Brain microvascular endothelial cell (primary cell): ENCODE measurements at regions not wholly inside any gene's neighbourhood (a gene's known extent, or its start where the extent isn't known, plus 50 kb on each side); places are given as distances from the start of the nearest gene placed in this dataset.

Experiments used
- DNase-seq: peaks from one replicate; pipeline ENCODE4 v3.0.0-alpha.2; 2020
- H3K27ac ChIP-seq: fragments of 250-450 bp; sonication (Bioruptor Pico); 2 replicates; pipeline ENCODE4 v1.5.1; 2020; ENCODE audit warnings: mild to moderate bottlenecking, moderate library complexity
- H3K27me3 ChIP-seq: fragments of 250-450 bp; sonication (Bioruptor Pico); replicated peaks from 2 replicates; pipeline ENCODE4 v1.5.1; 2020; ENCODE audit warnings: mild to moderate bottlenecking
- H3K36me3 ChIP-seq: fragments of 250-450 bp; sonication (Bioruptor Pico); replicated peaks from 2 replicates; pipeline ENCODE4 v1.5.1; 2020; ENCODE audit warnings: mild to moderate bottlenecking
- H3K4me3 ChIP-seq: 2 replicates; pipeline ENCODE4 v1.5.1; 2011; ENCODE audit warnings: low read depth, mild to moderate bottlenecking, control low read depth, low read length, moderate library complexity
- in situ Hi-C: cut with HindIII; loops from 2 replicates; pipeline ENCODE4 v1.10.0; 2017; ENCODE audit warnings: low sequenced_read_pairs, low pct_ligation_motif_present
- TF ChIP-seq, protein P1 (sequence below): IDR thresholded peaks from 2 replicates; pipeline ENCODE4 v1.5.1; 2011; ENCODE audit warnings: low read depth, mild to moderate bottlenecking, moderate library complexity, low read length, control low read depth, inconsistent platforms; ENCODE audit errors: missing control alignments

GRCh38 chr6:82419132-82419581, 55.5 kb downstream of the TPBG start:
- Histone ChIP-seq H3K27ac (no peak overlapping the region), H3K36me3 (no peaks in the 10 kb centered on the region), H3K4me3 (no peak overlapping the region), H3K27me3 (no peaks in the 10 kb centered on the region)
- no peak for DNase-seq
- in situ Hi-C loops = no loop called here
- TF ChIP-seq, protein P1, sequence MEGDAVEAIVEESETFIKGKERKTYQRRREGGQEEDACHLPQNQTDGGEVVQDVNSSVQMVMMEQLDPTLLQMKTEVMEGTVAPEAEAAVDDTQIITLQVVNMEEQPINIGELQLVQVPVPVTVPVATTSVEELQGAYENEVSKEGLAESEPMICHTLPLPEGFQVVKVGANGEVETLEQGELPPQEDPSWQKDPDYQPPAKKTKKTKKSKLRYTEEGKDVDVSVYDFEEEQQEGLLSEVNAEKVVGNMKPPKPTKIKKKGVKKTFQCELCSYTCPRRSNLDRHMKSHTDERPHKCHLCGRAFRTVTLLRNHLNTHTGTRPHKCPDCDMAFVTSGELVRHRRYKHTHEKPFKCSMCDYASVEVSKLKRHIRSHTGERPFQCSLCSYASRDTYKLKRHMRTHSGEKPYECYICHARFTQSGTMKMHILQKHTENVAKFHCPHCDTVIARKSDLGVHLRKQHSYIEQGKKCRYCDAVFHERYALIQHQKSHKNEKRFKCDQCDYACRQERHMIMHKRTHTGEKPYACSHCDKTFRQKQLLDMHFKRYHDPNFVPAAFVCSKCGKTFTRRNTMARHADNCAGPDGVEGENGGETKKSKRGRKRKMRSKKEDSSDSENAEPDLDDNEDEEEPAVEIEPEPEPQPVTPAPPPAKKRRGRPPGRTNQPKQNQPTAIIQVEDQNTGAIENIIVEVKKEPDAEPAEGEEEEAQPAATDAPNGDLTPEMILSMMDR = no peak

- Histone ChIP-seq H3K27ac (no peak overlapping the region), H3K4me3 (no peak overlapping the region), H3K27me3 (no peaks in the 10 kb centered on the region), H3K36me3 (no peaks in the 10 kb centered on the region)
- TF ChIP-seq, protein P1 = no peak
- in situ Hi-C loops = no loop called here
- no peak for DNase-seq
Measured at GRCh38 chr6:82419859-82420258, 56.2 kb downstream of the TPBG start.

GRCh38 chr6:82430611-82431010, 67.0 kb downstream of the TPBG start:
- no peak for DNase-seq
- in situ Hi-C loops = no loop called here
- no peak overlapping the region for H3K4me3 ChIP-seq
- H3K36me3 ChIP-seq = no peaks in the 10 kb centered on the region
- H3K27me3 ChIP-seq = no peaks in the 10 kb centered on the region
- no peak overlapping the region for H3K27ac ChIP-seq
- TF ChIP-seq, protein P1 = no peak

DNA sequence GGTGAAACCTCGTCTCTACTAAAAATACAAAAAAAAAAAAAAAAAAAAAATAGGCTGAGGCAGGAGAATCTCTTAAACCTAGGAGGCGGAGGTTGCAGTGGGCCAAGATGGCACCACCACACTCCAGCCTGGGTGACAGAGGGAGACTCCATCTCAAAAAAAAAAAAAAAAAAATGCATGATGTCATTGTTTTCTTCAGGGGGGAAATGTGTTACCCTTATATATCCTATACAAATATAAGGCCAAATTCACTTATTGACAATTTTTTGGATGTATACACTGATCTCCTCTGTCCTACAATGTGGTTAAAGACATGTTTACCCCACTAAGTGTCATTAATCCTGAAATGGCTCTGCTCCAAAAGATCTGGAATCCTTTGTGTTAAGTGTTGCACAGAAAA, 73.1 kb downstream of the TPBG start:
- in situ Hi-C loops = no loop called here
- H3K27me3 ChIP-seq = no peaks in the 10 kb centered on the region
- TF ChIP-seq, protein P1 = no peak
- no peak for DNase-seq
- no peak overlapping the region for H3K27ac ChIP-seq
- H3K36me3 ChIP-seq = no peaks in the 10 kb centered on the region
- H3K4me3 ChIP-seq = no peak overlapping the region

DNA sequence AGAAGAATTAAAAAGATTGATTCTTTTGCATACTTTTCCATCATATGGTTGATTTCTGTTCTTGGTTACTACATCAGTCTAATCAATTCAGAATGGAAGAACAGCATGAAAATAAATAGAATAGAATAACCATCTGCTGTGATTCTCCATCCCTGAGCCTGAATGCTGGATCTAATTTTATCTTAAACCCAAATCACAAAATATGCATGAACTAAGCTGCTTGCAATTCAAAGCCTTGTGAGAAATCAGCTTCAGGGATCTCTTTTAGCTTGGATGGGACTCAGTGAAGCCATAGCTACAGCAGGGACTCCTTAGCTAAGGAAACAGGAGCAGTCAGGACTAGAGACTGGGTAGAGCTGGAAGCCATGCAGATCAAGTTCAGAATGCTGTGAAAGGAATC, 74.1 kb downstream of the TPBG start:
- DNase-seq = no peak
- Histone ChIP-seq H3K27me3 (no peaks in the 10 kb centered on the region), H3K4me3 (no peak overlapping the region), H3K27ac (no peak overlapping the region), H3K36me3 (no peaks in the 10 kb centered on the region)
- TF ChIP-seq, protein P1 = no peak
- in situ Hi-C loops = no loop called here
